Psoas muscle (tissue), 7 donors: ENCODE measurements at regions not wholly inside any gene's neighbourhood (a gene's known extent, or its start where the extent isn't known, plus 50 kb on each side); places are given as distances from the start of the nearest gene placed in this dataset.

Experiments
- ATAC-seq, 4 donors: fragments of 200-7000 bp; cut with Tn5 transposase; one replicate each; pipeline ENCODE4 v1.9.1; 2020; ENCODE audit warnings: moderate library complexity in 3 of 4, mild to moderate bottlenecking in 2 of 4
- DNase-seq, 2 donors: peaks; one replicate each; pipeline ENCODE4 v3.0.0-alpha.2; 2020
- H3K27ac ChIP-seq: fragments of 200-600 bp; one replicate; pipeline ENCODE4 v1.8.0; 2022
- H3K27me3 ChIP-seq, 3 donors: fragments of 200-600 bp in 1 of 3; one replicate each; pipeline versions ENCODE4 v1.6.1 to v1.8.0; 2013 to 2022; ENCODE audit warnings: low read length in 2 of 3, mild to moderate bottlenecking in 2 of 3, moderate library complexity in 1 of 3; ENCODE audit not compliant: insufficient read depth in 3 of 3
- H3K36me3 ChIP-seq, 2 donors: fragments of 200-600 bp in 1 of 2; one replicate each; pipeline versions ENCODE4 v1.6.1 to v1.8.0; 2013 to 2022; ENCODE audit warnings: low read depth in 1 of 2, mild to moderate bottlenecking in 1 of 2, moderate library complexity in 1 of 2; ENCODE audit not compliant: insufficient read depth in 1 of 2
- H3K4me1 ChIP-seq: fragments of 200-600 bp; one replicate; pipeline ENCODE4 v1.8.0; 2022
- H3K4me3 ChIP-seq: fragments of 200-600 bp; one replicate; pipeline ENCODE4 v1.8.0; 2022; ENCODE audit warnings: mild to moderate bottlenecking
- H3K9me3 ChIP-seq: fragments of 200-600 bp; one replicate; pipeline ENCODE4 v1.8.0; 2022
- WGBS, 3 donors: extraction: QIAGEN DNeasy Blood & Tissue Kit; methylation state at CpG; one replicate each; pipeline versions ENCODE4 v1.1.6 to v1.1.7; 2013; 5-methylcytosine and 5-hydroxymethylcytosine counted together
- intact Hi-C, 2 donors: fragments of 100-400 bp; cut with DNase I; formaldehyde crosslinking; loops; one replicate each; pipeline versions ENCODE4 v1.11.0 to v1.14.2; 2022
- TF ChIP-seq, protein P1 (sequence below): fragments of 200-600 bp; IDR thresholded peaks from one replicate; pipeline ENCODE4 v1.8.0; 2022; ENCODE audit warnings: antibody characterized with exemption
- donor health status: healthy with polysubstance abuse.
- donor health status: DM: no; HTN: no; CAD: no; lungs with moderate emphysema.
- donor health status: Bipolar disorder and iron deficiency.
- donor health status: healthy.
- donor health status: DM: yes; HTN: yes; CAD: no.
- donor health status: DM: no; HTN: no; CAD: no.
- donor health status: DM: yes; HTN: yes; CAD: no.

- H3K27me3 ChIP-seq = no peaks in the 10 kb centered on the region
- H3K36me3 ChIP-seq = no peaks in the 10 kb centered on the region
- TF ChIP-seq, protein P1, sequence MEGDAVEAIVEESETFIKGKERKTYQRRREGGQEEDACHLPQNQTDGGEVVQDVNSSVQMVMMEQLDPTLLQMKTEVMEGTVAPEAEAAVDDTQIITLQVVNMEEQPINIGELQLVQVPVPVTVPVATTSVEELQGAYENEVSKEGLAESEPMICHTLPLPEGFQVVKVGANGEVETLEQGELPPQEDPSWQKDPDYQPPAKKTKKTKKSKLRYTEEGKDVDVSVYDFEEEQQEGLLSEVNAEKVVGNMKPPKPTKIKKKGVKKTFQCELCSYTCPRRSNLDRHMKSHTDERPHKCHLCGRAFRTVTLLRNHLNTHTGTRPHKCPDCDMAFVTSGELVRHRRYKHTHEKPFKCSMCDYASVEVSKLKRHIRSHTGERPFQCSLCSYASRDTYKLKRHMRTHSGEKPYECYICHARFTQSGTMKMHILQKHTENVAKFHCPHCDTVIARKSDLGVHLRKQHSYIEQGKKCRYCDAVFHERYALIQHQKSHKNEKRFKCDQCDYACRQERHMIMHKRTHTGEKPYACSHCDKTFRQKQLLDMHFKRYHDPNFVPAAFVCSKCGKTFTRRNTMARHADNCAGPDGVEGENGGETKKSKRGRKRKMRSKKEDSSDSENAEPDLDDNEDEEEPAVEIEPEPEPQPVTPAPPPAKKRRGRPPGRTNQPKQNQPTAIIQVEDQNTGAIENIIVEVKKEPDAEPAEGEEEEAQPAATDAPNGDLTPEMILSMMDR = no peak
- intact Hi-C loops = no loop called here
- DNase-seq (no peak), ATAC-seq (no peak)
- H3K27ac ChIP-seq = no peak overlapping the region
- H3K9me3 ChIP-seq = no peaks in the 10 kb centered on the region
- no peak overlapping the region for H3K4me3 ChIP-seq
- H3K4me1 ChIP-seq = no peaks in the 10 kb centered on the region
Observed at GRCh38 chr16:58842746-58843145, 108.6 kb upstream of the GOT2 start.

DNA sequence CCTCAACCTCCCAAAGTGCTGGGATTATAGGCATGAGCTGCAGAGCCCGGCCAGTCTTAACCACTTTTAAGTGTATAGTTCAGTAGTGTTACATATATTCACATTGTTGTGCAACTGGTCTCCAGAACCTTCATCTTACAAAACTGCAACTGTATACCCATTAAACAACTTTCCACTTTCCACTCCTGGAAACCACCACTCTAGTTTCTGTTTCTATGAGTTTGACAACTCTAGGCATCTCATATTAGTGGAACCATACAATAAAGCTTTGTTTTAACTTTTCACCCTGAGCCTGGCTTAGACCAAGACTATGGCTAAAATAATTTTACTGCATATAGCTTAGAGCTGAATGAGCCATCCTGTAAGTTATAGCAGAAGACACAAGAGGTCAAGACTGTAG, 108.0 kb upstream of the GOT2 start:
- ATAC-seq (no peak), DNase-seq (no peak)
- TF ChIP-seq, protein P1 = no peak
- Histone ChIP-seq H3K4me1 (no peaks in the 10 kb centered on the region), H3K36me3 (no peaks in the 10 kb centered on the region), H3K27me3 (no peaks in the 10 kb centered on the region), H3K27ac (no peak overlapping the region), H3K9me3 (no peaks in the 10 kb centered on the region), H3K4me3 (no peak overlapping the region)
- intact Hi-C loops = no loop called here
- WGBS, 3 donors = 87 to 98% (median 95%) methylated on average over 1 of the region's 1 CpG

DNA sequence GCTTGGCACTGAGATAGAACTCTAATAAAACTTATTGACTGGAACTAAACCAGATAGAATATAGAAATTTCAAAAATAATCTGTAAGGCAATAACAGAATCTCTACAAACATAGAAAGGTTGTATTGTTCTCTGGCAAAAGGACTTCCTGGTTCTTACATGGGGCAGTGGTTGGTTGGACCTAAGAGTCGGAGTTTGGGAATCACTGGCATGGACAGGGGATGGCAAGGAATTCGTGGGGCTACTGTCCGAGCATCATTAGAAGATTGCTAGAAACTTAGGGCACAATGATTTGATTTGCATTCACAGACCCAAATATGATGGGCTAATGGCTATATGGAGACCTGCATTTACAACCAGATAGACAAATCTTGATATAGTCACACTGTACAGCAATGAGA, 103.8 kb upstream of the GOT2 start:
- Histone ChIP-seq H3K9me3 (no peaks in the 10 kb centered on the region), H3K36me3 (no peaks in the 10 kb centered on the region), H3K4me1 (no peaks in the 10 kb centered on the region), H3K27ac (no peak overlapping the region), H3K27me3 (no peaks in the 10 kb centered on the region), H3K4me3 (no peak overlapping the region)
- intact Hi-C loops = no loop called here
- WGBS, 3 donors = 84 to 85% (median 84%) methylated on average over 3 of the region's 3 CpGs
- TF ChIP-seq, protein P1 = no peak
- DNase-seq (no peak), ATAC-seq (no peak)

DNA sequence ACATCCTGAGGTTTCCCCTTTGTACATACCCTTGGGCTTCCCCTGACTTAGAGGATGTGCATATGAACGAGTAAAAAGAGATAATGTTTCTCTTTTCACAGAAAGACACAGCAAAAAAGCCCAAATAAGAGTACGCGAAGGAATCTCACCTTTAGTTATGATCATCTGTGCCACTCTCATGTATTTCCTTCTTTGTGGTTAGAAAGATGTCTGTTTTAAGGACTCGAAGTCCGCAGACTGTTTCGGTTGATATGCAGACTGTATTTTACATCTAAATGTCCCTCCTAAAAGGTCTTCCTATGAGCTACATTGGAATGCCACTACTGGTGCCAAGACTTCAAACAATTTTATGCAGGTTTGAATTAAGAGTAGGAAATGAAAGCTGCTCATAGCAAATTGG, 102.3 kb upstream of the GOT2 start:
- TF ChIP-seq, protein P1 = no peak

GRCh38 chr16:58832386-58832895, 98.3 kb upstream of the GOT2 start:
- 67 to 83% (median 82%) methylated on average over 2 of the region's 2 CpGs for WGBS, 3 donors
- H3K4me3 ChIP-seq = no peak overlapping the region
- no peaks in the 10 kb centered on the region for H3K4me1 ChIP-seq
- intact Hi-C loops = no loop called here
- no peak overlapping the region for H3K27ac ChIP-seq
- no peaks in the 10 kb centered on the region for H3K9me3 ChIP-seq
- H3K36me3 ChIP-seq = no peaks in the 10 kb centered on the region
- TF ChIP-seq, protein P1 = no peak
- no peaks in the 10 kb centered on the region for H3K27me3 ChIP-seq
- no peak for DNase-seq
- ATAC-seq = no peak

More for the DNA sequence above, 102.3 kb upstream of the GOT2 start:
- no peaks in the 10 kb centered on the region for H3K36me3 ChIP-seq
- DNase-seq = no peak
- no peaks in the 10 kb centered on the region for H3K4me1 ChIP-seq
- no peaks in the 10 kb centered on the region for H3K9me3 ChIP-seq
- no peak overlapping the region for H3K4me3 ChIP-seq
- 76 to 82% (median 82%) methylated on average over 6 of the region's 6 CpGs for WGBS, 3 donors
- intact Hi-C loops = no loop called here
- H3K27ac ChIP-seq = no peak overlapping the region
- no peak for ATAC-seq
- no peaks in the 10 kb centered on the region for H3K27me3 ChIP-seq
